ENCODE measurements at regions not wholly inside any gene's neighbourhood (a gene's known extent, or its start where the extent isn't known, plus 50 kb on each side); places are given as distances from the start of the nearest gene placed in this dataset.

GRCh38 chr2:175449616-175450015, 268.1 kb upstream of the ATP5MC3 start:
- no peak for ATAC-seq (ENCODE audit: low read depth)
- no peaks in the 10 kb centered on the region for H3K36me3 Mint-ChIP-seq (ENCODE audit: low read depth)
- H3K4me3 Mint-ChIP-seq: no peak overlapping the region
- H3K4me1 Mint-ChIP-seq: no peaks in the 10 kb centered on the region
- no peak for DNase-seq
- H3K9me3 Mint-ChIP-seq: no peaks in the 10 kb centered on the region
- TF ChIP-seq CTCF (IDR thresholded peaks at IDR 0.05): no peak
- ChIA-PET POLR2A (no interaction called here), CTCF (no interaction called here)
- intact Hi-C loops (cut with micrococcal nuclease): no loop called here
- no peaks in the 10 kb centered on the region for H3K27me3 Mint-ChIP-seq
- H3K27ac Mint-ChIP-seq: no peak overlapping the region

GRCh38 chr2:175446201-175446600, 264.7 kb upstream of the ATP5MC3 start:
- H3K9me3 Mint-ChIP-seq: no peaks in the 10 kb centered on the region
- DNase-seq (no peak), ATAC-seq (ENCODE audit: low read depth) (no peak)
- H3K27ac Mint-ChIP-seq: no peak overlapping the region
- ChIA-PET POLR2A (no interaction called here), CTCF (no interaction called here)
- H3K36me3 Mint-ChIP-seq (ENCODE audit: low read depth): no peaks in the 10 kb centered on the region
- intact Hi-C loops (cut with micrococcal nuclease): no loop called here
- no peak for TF ChIP-seq CTCF (IDR thresholded peaks at IDR 0.05)
- peaks cover 8% of the 10 kb centered on the region for H3K27me3 Mint-ChIP-seq
- no peak overlapping the region for H3K4me3 Mint-ChIP-seq
- no peaks in the 10 kb centered on the region for H3K4me1 Mint-ChIP-seq

GRCh38 chr2:175445281-175445680, 263.8 kb upstream of the ATP5MC3 start:
- TF ChIP-seq CTCF (IDR thresholded peaks at IDR 0.05): no peak
- Mint-ChIP-seq H3K27ac (no peak overlapping the region), H3K27me3 (peaks cover 10% of the 10 kb centered on the region), H3K4me3 (no peak overlapping the region), H3K4me1 (no peaks in the 10 kb centered on the region), H3K36me3 (ENCODE audit: low read depth) (no peaks in the 10 kb centered on the region), H3K9me3 (no peaks in the 10 kb centered on the region)
- CTCF ChIA-PET: no interaction called here
- POLR2A ChIA-PET: no interaction called here
- DNase-seq: no peak
- intact Hi-C loops (cut with micrococcal nuclease): no loop called here
- no peak for ATAC-seq (ENCODE audit: low read depth)

- H3K4me1 Mint-ChIP-seq: no peaks in the 10 kb centered on the region
- POLR2A ChIA-PET: no interaction called here
- H3K4me3 Mint-ChIP-seq: no peak overlapping the region
- CTCF ChIA-PET: no interaction called here
- intact Hi-C loops (cut with micrococcal nuclease): no loop called here
- DNase-seq (no peak), ATAC-seq (ENCODE audit: low read depth) (no peak)
- no peak for TF ChIP-seq CTCF (IDR thresholded peaks at IDR 0.05)
- no peaks in the 10 kb centered on the region for H3K36me3 Mint-ChIP-seq (ENCODE audit: low read depth)
- H3K27ac Mint-ChIP-seq: no peak overlapping the region
- H3K27me3 Mint-ChIP-seq: peaks cover 10% of the 10 kb centered on the region
- H3K9me3 Mint-ChIP-seq: no peaks in the 10 kb centered on the region
These were observed 260.9 kb upstream of the ATP5MC3 start for GRCh38 chr2:175442441-175442840.

GRCh38 chr2:175441181-175441761, 259.8 kb upstream of the ATP5MC3 start:
- Mint-ChIP-seq H3K27ac (no peak overlapping the region), H3K27me3 (peaks cover 10% of the 10 kb centered on the region), H3K9me3 (no peaks in the 10 kb centered on the region), H3K4me1 (no peaks in the 10 kb centered on the region), H3K36me3 (ENCODE audit: low read depth) (no peaks in the 10 kb centered on the region), H3K4me3 (no peak overlapping the region)
- DNase-seq (no peak), ATAC-seq (ENCODE audit: low read depth) (no peak)
- no peak for TF ChIP-seq CTCF (IDR thresholded peaks at IDR 0.05)
- intact Hi-C loops (cut with micrococcal nuclease): no loop called here
- POLR2A ChIA-PET: no interaction called here
- CTCF ChIA-PET: no interaction called here

Measured in activated B cell treated with CpG ODN at 0.5 μM for 24 hours (primary cell).